ENCODE measurements at regions not wholly inside any gene's neighbourhood (a gene's known extent, or its start where the extent isn't known, plus 50 kb on each side); places are given as distances from the start of the nearest gene placed in this dataset.

DNA sequence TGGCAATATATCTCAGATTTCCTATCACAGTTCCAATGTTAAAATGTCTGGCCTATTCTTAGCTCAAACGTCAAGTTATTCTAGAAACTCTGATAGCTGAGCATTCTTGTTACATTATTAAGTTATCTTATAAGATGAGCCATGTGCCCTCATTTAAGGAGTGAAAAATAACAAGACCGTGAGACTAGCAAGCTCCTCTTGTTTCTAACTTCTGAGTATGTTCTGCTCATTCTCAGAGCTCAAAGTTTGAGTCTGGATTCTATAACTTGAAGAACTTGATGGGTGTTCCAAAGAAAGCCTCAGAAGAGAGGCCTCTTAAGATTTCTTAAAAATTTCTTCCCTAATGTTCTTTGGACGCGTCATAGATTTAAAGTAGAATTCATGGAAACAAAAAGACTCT is 215.2 kb downstream of the HTR7 start:
- TF ChIP-seq, protein P1, sequence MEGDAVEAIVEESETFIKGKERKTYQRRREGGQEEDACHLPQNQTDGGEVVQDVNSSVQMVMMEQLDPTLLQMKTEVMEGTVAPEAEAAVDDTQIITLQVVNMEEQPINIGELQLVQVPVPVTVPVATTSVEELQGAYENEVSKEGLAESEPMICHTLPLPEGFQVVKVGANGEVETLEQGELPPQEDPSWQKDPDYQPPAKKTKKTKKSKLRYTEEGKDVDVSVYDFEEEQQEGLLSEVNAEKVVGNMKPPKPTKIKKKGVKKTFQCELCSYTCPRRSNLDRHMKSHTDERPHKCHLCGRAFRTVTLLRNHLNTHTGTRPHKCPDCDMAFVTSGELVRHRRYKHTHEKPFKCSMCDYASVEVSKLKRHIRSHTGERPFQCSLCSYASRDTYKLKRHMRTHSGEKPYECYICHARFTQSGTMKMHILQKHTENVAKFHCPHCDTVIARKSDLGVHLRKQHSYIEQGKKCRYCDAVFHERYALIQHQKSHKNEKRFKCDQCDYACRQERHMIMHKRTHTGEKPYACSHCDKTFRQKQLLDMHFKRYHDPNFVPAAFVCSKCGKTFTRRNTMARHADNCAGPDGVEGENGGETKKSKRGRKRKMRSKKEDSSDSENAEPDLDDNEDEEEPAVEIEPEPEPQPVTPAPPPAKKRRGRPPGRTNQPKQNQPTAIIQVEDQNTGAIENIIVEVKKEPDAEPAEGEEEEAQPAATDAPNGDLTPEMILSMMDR (IDR thresholded peaks at IDR 0.05) = no peak
- TF ChIP-seq POLR2AphosphoS5 (IDR thresholded peaks at IDR 0.05) (peak in 1 of 3 donors; percentile 16), POLR2A (IDR thresholded peaks at IDR 0.05) (no peak), EP300 (IDR thresholded peaks at IDR 0.05) (no peak)
